ENCODE measurements at regions not wholly inside any gene's neighbourhood (a gene's known extent, or its start where the extent isn't known, plus 50 kb on each side); places are given as distances from the start of the nearest gene placed in this dataset.

DNA sequence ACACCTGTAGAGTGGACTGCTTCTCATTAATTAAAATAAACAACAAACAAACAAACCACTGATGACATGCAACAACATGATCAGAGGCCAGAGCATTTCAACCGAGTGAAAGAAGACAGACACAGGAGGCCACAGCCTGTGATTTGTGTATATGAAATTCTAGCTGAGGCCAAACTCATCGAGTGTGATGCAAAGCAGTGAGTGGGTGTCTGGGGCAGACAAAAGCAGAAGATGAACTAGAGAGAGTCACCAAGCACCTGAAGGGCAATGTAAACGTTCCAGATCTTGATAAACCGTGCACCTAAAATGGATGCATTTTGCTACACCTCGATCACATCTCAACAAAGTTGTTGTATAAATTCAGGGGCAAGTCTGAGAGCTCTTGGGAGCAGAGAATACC, 108.4 kb downstream of the KLF6 start:
- TF ChIP-seq POLR2AphosphoS5 (IDR thresholded peaks at IDR 0.05; ENCODE audit: low read depth, low read length) (no peak), POLR2A (IDR thresholded peaks at IDR 0.05; ENCODE audit: low read depth, low read length) (no peak), TAF1 (IDR thresholded peaks at IDR 0.05; ENCODE audit: borderline replicate concordance, low read depth, low read length) (no peak)

Data from GM12892 (cell line).